ENCODE measurements at regions not wholly inside any gene's neighbourhood (a gene's known extent, or its start where the extent isn't known, plus 50 kb on each side); places are given as distances from the start of the nearest gene placed in this dataset.

GRCh38 chr13:86813198-86813597, 858.0 kb upstream of the SLITRK5 start:
- Mint-ChIP-seq H3K36me3 (no peaks in the 10 kb centered on the region), H3K4me3 (no peak overlapping the region), H3K27ac (no peak overlapping the region), H3K9me3 (no peaks in the 10 kb centered on the region), H3K27me3 (no peaks in the 10 kb centered on the region), H3K4me1 (ENCODE audit: unreplicated experiment) (no peaks in the 10 kb centered on the region)
- DNase-seq (ENCODE audit: extremely low spot score, unreplicated experiment), result no peak
- no peak for TF ChIP-seq CTCF (conservative IDR thresholded peaks at IDR 0.05)

- no peak for DNase-seq (ENCODE audit: extremely low spot score, unreplicated experiment)
- peaks cover 13% of the 10 kb centered on the region for H3K27me3 Mint-ChIP-seq
- no peak overlapping the region for H3K4me3 Mint-ChIP-seq
- no peaks in the 10 kb centered on the region for H3K36me3 Mint-ChIP-seq
- TF ChIP-seq CTCF (conservative IDR thresholded peaks at IDR 0.05), result no peak
- H3K27ac Mint-ChIP-seq, result no peak overlapping the region
- no peaks in the 10 kb centered on the region for H3K9me3 Mint-ChIP-seq
- no peaks in the 10 kb centered on the region for H3K4me1 Mint-ChIP-seq (ENCODE audit: unreplicated experiment)
Observed at GRCh38 chr13:86825410-86825809, 845.8 kb upstream of the SLITRK5 start.

- Mint-ChIP-seq H3K27ac (no peak overlapping the region), H3K4me3 (no peak overlapping the region)
Observed at GRCh38 chr13:86826232-86826631, 844.9 kb upstream of the SLITRK5 start.

GRCh38 chr13:86830046-86830445, 841.1 kb upstream of the SLITRK5 start:
- no peak for TF ChIP-seq CTCF (conservative IDR thresholded peaks at IDR 0.05)
- Mint-ChIP-seq H3K4me1 (ENCODE audit: unreplicated experiment) (no peaks in the 10 kb centered on the region), H3K4me3 (no peak overlapping the region), H3K36me3 (no peaks in the 10 kb centered on the region), H3K27me3 (peaks cover 18% of the 10 kb centered on the region), H3K27ac (no peak overlapping the region), H3K9me3 (no peaks in the 10 kb centered on the region)
- no peak for DNase-seq (ENCODE audit: extremely low spot score, unreplicated experiment)

More at GRCh38 chr13:86826232-86826631, 844.9 kb upstream of the SLITRK5 start:
- TF ChIP-seq CTCF (conservative IDR thresholded peaks at IDR 0.05), result no peak
- no peaks in the 10 kb centered on the region for H3K4me1 Mint-ChIP-seq (ENCODE audit: unreplicated experiment)
- H3K36me3 Mint-ChIP-seq, result no peaks in the 10 kb centered on the region
- H3K27me3 Mint-ChIP-seq, result peaks cover 18% of the 10 kb centered on the region
- no peaks in the 10 kb centered on the region for H3K9me3 Mint-ChIP-seq
- no peak for DNase-seq (ENCODE audit: extremely low spot score, unreplicated experiment)

- Mint-ChIP-seq H3K9me3 (no peaks in the 10 kb centered on the region), H3K4me3 (no peak overlapping the region), H3K27me3 (peaks cover 18% of the 10 kb centered on the region), H3K4me1 (ENCODE audit: unreplicated experiment) (no peaks in the 10 kb centered on the region), H3K27ac (no peak overlapping the region), H3K36me3 (no peaks in the 10 kb centered on the region)
- no peak for TF ChIP-seq CTCF (conservative IDR thresholded peaks at IDR 0.05)
- no peak for DNase-seq (ENCODE audit: extremely low spot score, unreplicated experiment)
Observed at GRCh38 chr13:86831084-86831483, 840.1 kb upstream of the SLITRK5 start.

Measured in type B pancreatic cell (in vitro differentiated cells).